Right atrium auricular region (tissue), 2 donors: ENCODE measurements at regions not wholly inside any gene's neighbourhood (a gene's known extent, or its start where the extent isn't known, plus 50 kb on each side); places are given as distances from the start of the nearest gene placed in this dataset.

ENCODE experiments used
- DNase-seq: peaks from one replicate; pipeline ENCODE4 v3.0.0-alpha.2; 2019; ENCODE audit warnings: low spot score
- H3K27ac ChIP-seq, 2 donors: fragments of 200-600 bp; sonication (generic); 1 replicate in 1 of 2; 2 replicates in 1 of 2; pipeline ENCODE4 v1.5.1; 2016 to 2019
- H3K27me3 ChIP-seq, 2 donors: fragments of 200-600 bp; sonication (generic); one replicate each; pipeline versions ENCODE4 v1.5.1 to v1.6.0; 2017 to 2019
- H3K36me3 ChIP-seq: fragments of 200-600 bp; sonication (generic); one replicate; pipeline ENCODE4 v1.5.1; 2016
- H3K4me1 ChIP-seq, 2 donors: fragments of 200-600 bp; sonication (generic); one replicate each; pipeline versions ENCODE4 v1.5.1 to v1.6.0; 2017 to 2019
- H3K4me3 ChIP-seq, 2 donors: fragments of 200-600 bp; sonication (generic); 1 replicate in 1 of 2; 2 replicates in 1 of 2; pipeline ENCODE4 v1.5.1; 2017 to 2019; ENCODE audit warnings: mild to moderate bottlenecking in 1 of 2, moderate library complexity in 1 of 2
- H3K9me3 ChIP-seq, 2 donors: fragments of 200-600 bp; sonication (generic); one replicate each; pipeline ENCODE4 v1.5.1; 2019
- TF ChIP-seq, protein P1 (sequence below), 2 donors: fragments of 200-600 bp; sonication (generic); IDR thresholded peaks; one replicate each; pipeline ENCODE4 v1.5.1; 2019; ENCODE audit warnings: antibody characterized with exemption in 2 of 2

DNA sequence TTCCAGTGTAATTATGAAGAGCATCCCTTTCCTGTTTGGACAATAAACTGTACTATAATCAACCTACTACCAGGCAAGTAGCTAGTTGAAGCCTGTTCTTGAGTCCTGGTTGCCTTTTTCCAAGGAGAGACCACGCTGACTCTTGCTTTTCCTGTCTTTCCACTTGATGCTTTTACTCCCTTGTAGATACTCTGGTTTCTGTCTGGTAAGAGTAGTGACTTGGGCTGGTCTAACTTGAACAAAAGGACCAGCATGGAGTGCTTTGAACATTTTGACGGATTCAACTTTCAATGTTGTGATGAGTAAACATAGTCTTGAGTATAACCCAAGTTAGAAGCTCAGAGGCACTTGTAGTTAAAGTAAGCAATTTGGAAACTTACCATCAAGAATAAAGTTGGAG, 464.3 kb downstream of the GADD45G start:
- TF ChIP-seq, protein P1, sequence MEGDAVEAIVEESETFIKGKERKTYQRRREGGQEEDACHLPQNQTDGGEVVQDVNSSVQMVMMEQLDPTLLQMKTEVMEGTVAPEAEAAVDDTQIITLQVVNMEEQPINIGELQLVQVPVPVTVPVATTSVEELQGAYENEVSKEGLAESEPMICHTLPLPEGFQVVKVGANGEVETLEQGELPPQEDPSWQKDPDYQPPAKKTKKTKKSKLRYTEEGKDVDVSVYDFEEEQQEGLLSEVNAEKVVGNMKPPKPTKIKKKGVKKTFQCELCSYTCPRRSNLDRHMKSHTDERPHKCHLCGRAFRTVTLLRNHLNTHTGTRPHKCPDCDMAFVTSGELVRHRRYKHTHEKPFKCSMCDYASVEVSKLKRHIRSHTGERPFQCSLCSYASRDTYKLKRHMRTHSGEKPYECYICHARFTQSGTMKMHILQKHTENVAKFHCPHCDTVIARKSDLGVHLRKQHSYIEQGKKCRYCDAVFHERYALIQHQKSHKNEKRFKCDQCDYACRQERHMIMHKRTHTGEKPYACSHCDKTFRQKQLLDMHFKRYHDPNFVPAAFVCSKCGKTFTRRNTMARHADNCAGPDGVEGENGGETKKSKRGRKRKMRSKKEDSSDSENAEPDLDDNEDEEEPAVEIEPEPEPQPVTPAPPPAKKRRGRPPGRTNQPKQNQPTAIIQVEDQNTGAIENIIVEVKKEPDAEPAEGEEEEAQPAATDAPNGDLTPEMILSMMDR (IDR thresholded peaks at IDR 0.05), result no peak
- no peak overlapping the region for H3K27ac ChIP-seq
- H3K36me3 ChIP-seq, result no peaks in the 10 kb centered on the region
- H3K9me3 ChIP-seq, result no peaks in the 10 kb centered on the region
- H3K4me3 ChIP-seq, result no peak overlapping the region
- H3K4me1 ChIP-seq, result no peaks in the 10 kb centered on the region
- no peaks in the 10 kb centered on the region for H3K27me3 ChIP-seq
- DNase-seq, result no peak

DNA sequence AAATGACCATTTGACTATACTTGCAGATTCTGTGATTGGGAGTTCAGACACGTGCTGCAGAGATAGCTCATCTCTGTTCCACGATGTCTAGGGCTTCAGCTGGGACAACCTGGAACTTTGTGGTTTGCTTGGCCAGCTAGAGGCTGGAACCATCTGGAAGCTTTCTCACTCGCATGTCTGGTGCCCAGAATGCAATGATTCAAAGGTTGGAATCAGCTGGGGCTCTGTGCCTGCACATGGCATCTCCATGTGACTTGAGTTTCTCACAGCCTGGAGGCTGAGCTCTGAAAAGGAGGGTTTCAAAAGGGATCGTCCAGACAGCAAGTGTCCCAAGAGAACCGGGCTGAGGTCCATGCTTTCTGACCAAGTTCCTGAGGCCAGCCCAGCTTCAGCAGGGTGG, 465.2 kb downstream of the GADD45G start:
- Histone ChIP-seq H3K36me3 (no peaks in the 10 kb centered on the region), H3K4me3 (no peak overlapping the region), H3K27me3 (no peaks in the 10 kb centered on the region), H3K4me1 (no peaks in the 10 kb centered on the region), H3K27ac (no peak overlapping the region), H3K9me3 (no peaks in the 10 kb centered on the region)
- DNase-seq, result no peak
- TF ChIP-seq, protein P1 (IDR thresholded peaks at IDR 0.05), result no peak

DNA sequence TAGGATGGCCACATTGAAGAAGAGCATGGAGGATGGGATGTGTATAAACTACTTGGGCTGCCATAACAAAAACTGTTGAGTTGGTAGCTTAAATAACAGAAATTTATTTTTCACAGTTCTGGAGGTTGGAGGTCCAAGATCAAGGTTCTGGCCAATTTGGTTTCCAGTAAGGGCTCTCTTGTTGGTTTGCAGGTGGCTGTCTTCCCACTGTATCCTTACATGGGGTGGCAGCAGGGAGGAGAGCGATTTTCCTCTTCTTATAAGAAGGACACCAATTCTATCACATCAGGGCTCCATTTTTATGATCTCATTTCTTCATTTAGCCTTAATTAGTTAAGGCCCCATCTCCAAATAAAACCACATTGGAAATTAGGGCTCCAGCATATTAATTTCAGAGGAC, 465.7 kb downstream of the GADD45G start:
- H3K4me3 ChIP-seq, result no peak overlapping the region
- no peaks in the 10 kb centered on the region for H3K36me3 ChIP-seq
- DNase-seq, result no peak
- TF ChIP-seq, protein P1 (IDR thresholded peaks at IDR 0.05), result no peak
- H3K27ac ChIP-seq, result no peak overlapping the region
- H3K27me3 ChIP-seq, result no peaks in the 10 kb centered on the region
- H3K9me3 ChIP-seq, result no peaks in the 10 kb centered on the region
- H3K4me1 ChIP-seq, result no peaks in the 10 kb centered on the region

DNA sequence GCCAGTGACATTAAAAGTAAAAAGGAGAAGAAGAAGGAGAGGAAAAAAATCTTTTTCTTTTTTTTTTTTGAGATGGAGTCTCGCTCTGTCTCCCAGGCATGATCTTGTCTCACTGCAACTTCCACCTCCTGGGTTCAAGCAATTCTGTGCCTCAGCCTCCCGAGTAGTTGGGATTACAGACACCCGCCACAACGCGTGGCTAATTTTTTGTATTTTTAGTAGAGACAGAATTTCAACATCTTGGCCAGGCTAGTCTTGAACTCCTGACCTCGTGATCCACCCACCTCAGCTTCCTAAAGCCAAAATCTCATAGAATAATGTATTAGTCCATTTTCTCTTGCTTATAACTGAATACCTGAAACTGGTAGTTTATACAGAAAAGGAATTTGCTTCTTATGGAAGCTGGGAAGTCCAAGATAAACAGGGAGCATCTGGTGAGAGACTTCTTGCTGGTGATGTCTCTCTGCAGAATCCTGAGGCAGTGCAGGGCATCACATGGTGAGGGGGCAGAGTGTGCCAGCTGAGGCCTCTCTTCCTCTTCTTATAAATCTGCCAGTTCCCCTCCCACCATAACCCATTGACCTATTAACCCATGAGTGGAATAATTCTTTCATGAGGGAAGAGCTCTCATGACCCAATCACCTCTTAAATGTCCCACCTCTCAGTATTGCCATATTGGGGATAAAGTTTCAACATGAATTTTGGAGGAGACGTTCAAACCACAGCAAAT, 466.3 kb downstream of the GADD45G start:
- Histone ChIP-seq H3K36me3 (no peaks in the 10 kb centered on the region), H3K9me3 (no peaks in the 10 kb centered on the region), H3K27ac (no peak overlapping the region), H3K4me3 (no peak overlapping the region), H3K4me1 (no peaks in the 10 kb centered on the region), H3K27me3 (no peaks in the 10 kb centered on the region)
- TF ChIP-seq, protein P1 (IDR thresholded peaks at IDR 0.05), result no peak
- no peak for DNase-seq

DNA sequence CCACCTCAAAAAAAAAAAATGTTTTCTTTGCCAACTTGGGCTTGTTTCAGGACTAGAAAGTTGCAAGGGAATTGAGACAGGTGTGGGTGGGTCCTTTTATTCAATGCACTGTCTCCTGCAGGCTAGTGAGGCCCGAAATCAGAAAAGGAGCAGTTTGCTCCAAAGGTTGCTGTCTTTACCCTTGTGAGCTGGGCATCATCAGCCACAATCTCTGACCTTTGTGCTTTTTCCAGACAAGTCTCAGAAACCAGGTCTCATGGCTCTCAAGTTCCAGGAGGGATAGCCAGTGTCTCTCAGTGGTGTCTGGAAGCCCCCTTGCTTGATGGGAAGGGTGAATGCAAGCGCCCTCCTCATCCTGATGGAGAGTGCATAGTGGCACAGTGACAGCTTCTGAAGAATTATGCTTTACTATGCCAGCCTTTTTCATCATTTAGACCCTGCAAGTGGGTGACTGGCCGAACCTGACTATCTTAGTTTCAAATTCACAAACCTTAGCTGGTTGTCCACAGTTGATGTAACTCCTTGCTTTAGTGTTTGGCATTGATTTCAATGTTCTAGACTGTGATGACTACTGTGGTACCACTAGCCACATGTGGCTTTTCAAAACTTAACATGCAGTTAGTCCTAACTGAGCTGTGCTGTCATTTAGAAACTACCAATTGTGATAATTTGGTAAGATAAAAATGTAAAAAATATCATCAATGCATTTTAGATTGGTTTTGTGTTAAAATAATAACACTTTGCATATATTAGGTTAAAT, 468.6 kb downstream of the GADD45G start:
- H3K27me3 ChIP-seq, result no peaks in the 10 kb centered on the region
- no peak for DNase-seq
- H3K4me3 ChIP-seq, result no peak overlapping the region
- TF ChIP-seq, protein P1 (IDR thresholded peaks at IDR 0.05), result no peak
- no peaks in the 10 kb centered on the region for H3K36me3 ChIP-seq
- no peak overlapping the region for H3K27ac ChIP-seq
- no peaks in the 10 kb centered on the region for H3K4me1 ChIP-seq
- H3K9me3 ChIP-seq, result no peaks in the 10 kb centered on the region
